HT1080 (cell line): ENCODE measurements at regions not wholly inside any gene's neighbourhood (a gene's known extent, or its start where the extent isn't known, plus 50 kb on each side); places are given as distances from the start of the nearest gene placed in this dataset.
"Not testable (repeated sequence)": the region's sequence is repeated elsewhere in the genome, so short reads cannot be mapped to it uniquely, and the experiment has no call there.

Source experiments
- DNase-seq: peaks from one replicate; pipeline ENCODE4 v3.0.0-alpha.2; 2015; ENCODE audit warnings: low read depth

GRCh38 chr14:27222671-27223070 lies 624.8 kb upstream of the NOVA1 start:
- DNase-seq: no peak

- no peak for DNase-seq
Measured at GRCh38 chr14:27223906-27224305, 626.1 kb upstream of the NOVA1 start.

- no peak for DNase-seq
Measured at GRCh38 chr14:27228053-27228452, 630.2 kb upstream of the NOVA1 start.

DNA sequence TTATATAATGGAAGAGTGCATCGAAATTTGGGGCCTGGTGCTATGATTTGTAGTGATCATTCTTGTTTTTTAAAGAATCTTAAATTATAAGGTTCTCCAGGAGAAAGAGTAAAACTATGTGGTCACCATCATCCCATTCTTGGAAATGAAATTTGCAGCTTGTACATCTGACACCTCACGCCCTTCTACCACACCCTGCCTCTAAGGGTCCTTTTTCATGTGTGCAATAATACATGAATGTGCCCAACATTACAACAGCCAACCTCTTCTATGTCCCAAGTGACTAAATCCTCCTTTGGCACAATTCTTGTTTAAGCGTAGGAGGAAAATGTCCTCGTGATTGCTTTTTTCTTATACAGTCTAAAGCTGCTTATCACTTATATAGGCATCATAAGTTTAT lies 636.5 kb upstream of the NOVA1 start:
- DNase-seq: no peak

DNA sequence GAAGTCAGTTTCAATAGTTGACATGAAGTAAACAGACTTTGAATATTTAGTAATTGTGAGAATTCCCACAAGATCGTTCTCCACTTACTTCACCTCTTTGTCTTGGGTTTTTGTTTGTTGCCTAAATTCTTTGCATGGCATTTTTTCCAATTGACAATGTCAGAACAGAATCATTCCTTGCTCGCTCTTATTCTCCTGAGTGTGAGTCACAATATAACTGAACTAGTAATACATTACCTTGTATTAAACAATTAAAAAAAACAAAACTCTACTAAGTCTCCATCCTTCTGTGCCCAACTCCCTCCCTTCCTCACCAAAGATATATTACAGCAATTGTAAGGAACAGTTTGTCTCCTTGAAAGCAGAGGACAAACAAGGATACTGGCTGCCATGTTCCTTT lies 638.8 kb upstream of the NOVA1 start:
- no peak for DNase-seq

DNA sequence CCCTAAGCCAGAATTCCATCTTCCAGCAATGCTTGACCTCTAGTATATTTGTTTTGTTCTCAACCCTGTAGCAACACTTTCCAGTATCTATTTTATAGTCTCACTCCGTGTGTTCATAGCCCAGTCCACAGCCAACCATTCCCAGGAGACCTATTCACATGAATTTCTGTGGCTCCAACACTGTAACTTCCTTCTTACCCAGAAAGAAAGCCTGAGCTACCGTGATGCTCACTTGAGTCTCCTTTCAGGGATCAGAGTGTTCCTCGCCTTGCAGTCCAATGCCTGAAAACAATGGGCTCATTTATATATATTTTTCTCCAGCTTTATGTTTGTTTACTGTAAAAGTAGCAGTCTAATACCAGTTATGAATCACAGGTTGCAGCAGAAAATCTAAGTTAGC lies 645.0 kb upstream of the NOVA1 start:
- DNase-seq: no peak

DNA sequence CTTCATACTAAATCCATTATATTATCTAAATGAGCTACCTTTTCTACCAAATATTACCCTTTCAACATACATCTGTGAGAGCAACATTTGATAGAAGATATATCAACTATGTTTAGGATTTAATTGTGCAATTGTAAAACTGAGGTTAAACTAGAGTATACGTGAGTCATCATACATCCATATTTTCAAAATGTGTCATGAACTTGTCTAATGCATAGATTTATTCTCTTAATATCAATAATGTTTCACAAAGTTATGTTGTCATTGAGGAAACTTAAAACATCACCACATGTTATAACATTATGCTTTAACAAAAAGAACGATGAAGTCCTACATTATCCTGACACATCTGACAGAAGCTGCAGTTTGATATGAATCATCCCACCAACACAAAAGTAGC lies 645.5 kb upstream of the NOVA1 start:
- no peak for DNase-seq

DNA sequence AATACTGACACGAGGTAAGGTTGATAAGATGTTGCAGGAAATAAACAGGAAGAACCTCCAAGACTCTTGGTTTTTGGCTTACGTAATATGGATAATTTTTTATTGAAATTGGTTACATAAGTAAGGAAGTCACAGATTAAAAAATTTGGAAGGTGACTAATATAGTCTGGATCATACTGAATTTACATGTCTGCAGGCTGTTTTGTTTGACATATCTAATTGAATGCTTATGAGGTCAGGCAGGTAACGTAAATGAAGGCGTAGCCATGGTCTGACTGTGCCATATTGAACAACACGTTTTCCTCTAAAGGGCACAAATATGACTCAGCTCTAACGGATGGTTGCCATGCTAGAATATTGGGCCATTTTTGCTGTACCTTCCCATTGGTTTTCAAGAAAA lies 648.1 kb upstream of the NOVA1 start:
- no peak for DNase-seq

DNA sequence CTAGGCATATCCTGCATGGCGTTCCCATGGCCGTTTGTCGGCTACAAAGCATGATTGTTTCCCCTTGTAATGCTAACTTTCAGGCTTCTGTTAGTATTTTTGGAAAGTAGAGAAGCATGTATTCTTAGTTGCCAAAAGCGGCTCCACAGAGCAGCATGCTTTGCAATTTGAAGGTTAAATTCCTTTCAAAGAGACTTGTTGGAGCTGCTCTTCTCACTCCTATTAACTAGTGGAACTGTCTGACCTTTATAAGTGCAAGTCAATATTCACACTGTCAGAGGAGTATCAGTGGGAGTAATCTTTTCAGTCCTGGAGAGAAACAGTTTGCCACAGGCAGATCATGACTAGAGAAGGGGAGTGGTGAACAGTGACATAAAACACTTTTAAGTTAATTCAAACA lies 656.1 kb upstream of the NOVA1 start:
- no peak for DNase-seq

- DNase-seq: no peak
Measured at GRCh38 chr14:27256805-27257204, 659.0 kb upstream of the NOVA1 start.

DNA sequence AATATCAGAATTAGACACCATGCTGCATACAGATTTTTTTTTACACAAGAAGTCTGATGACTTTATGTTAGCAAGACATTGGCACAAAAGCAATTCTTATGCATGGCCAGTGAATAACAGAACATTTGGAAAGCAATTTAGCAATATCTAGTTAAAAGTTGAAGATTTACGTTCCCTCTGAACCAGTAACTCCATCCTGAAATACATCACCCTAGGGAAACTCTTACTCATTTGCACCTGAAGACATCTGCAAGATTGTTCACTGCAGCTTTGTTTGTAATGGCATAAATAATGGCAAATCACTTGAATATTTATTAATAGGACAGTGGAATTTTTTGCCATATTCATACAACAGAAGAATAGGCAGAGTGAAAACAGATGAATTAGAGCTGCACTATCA lies 670.0 kb upstream of the NOVA1 start:
- DNase-seq: no peak

DNA sequence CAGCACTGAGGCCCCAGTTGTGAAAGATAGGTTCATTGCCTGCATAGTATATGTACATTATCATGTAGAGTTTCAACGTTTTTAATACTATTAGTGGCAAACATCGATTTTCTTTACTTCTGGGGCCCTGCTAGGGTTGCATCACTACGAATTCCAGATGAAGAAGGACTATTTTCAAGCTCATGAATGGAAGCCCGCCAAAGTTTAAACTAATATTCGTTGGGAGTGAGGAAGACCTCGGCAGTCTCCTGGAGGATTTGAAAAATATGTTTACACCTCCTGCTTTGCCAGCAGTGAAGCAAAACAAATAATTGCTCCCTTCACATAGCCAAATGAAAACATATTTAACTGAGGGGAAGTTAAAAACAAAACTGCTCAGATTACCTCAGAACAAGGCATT lies 672.9 kb upstream of the NOVA1 start:
- no peak for DNase-seq

DNA sequence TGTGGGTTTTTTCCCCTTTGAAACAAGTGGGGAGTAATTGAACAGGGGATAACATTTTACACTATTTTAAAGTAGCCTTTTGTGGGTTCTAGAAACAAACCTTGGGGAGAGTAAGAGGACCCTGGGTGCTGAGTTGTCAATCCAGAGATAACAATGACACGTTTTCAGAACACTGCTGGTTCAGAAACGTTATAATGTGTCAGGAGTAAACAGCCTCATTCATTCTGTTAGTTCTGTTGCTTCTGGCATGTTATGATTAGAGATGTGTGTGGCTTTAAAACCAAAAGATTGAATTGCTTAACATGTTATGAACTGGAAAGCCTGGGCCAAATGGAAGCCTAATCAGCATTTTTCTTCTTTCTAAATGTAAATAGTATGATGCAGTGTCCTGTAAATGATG lies 680.5 kb upstream of the NOVA1 start:
- DNase-seq: no peak

- no peak for DNase-seq
Measured at GRCh38 chr14:27305441-27305945, 707.7 kb upstream of the NOVA1 start.

DNA sequence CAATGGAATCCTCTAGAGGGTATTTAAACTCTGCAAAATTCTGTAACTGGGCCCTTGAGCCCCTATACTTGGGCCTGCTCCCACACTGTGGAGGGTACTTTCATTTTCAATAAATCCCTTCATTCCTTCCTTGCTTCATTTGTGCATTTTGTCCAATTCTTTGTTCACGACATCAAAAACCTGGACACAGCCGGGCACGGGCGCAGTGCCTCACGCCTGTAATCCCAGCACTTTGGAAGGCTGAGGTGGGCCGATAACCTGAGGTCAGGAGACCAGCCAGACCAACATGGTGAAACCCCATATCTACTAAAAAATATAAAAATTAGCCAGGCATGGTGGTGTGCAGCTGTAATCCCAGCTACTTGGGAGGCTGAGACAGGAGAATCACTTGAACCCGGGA lies 714.9 kb upstream of the NOVA1 start:
- not testable (repeated sequence) for DNase-seq

GRCh38 chr14:27314231-27314630 lies 716.4 kb upstream of the NOVA1 start:
- no peak for DNase-seq

GRCh38 chr14:27315477-27315876 lies 717.6 kb upstream of the NOVA1 start:
- no peak for DNase-seq

DNA sequence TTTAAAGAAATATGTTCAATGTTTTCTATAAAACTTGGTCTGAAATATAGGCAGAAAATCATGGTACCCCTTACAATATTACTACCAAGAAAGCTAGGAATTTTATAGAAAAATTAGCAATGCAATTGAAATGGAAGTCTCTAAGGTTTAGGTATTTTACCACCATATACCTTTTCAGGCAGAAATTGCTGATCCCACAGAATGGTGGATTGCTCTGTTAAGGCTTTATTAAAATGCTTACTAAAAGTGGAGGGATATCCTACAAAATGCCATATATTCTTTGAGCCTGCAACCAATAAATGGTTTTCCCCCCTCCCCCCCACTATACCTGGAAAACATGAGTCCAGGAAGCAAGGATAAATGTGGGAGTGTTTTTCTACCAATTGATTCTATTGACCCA lies 718.1 kb upstream of the NOVA1 start:
- no peak for DNase-seq

GRCh38 chr14:27318774-27319420 lies 721.1 kb upstream of the NOVA1 start:
- no peak for DNase-seq

- DNase-seq: no peak
Measured at GRCh38 chr14:27320261-27320660, 722.4 kb upstream of the NOVA1 start.

- no peak for DNase-seq
Measured at GRCh38 chr14:27327095-27327494, 729.3 kb upstream of the NOVA1 start.

GRCh38 chr14:27338012-27338411 lies 740.2 kb upstream of the NOVA1 start:
- no peak for DNase-seq

GRCh38 chr14:27363036-27363435 lies 765.2 kb upstream of the NOVA1 start:
- DNase-seq: not testable (repeated sequence)

DNA sequence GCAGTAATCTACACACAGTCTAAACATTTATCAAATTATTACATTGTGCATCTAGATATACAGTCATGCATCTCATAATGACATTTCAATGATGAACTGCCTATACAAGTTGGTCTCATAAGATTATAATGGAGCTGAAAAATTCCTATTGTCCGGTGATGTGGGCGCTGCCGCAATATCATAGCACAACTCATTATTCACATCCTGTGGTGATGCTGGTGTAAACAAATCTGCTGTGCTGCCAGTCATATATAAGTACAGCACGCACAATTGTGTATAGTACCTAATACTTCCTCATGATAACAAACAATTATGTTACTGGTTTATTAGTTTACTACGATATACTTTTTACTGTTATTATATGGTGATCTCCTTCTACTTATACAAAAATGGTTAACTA lies 768.8 kb upstream of the NOVA1 start:
- peak; percentile 71 for DNase-seq
